MM.1S (cell line): ENCODE measurements at regions not wholly inside any gene's neighbourhood (a gene's known extent, or its start where the extent isn't known, plus 50 kb on each side); places are given as distances from the start of the nearest gene placed in this dataset.

Experiments used
- EZH2 ChIP-seq: fragments of 300-600 bp; sonication (generic); optimal IDR thresholded peaks from 2 replicates; pipeline ENCODE3; 2017; ENCODE audit warnings: low read depth, mild to moderate bottlenecking, antibody characterized with exemption, low read length, mixed read lengths
- EZH2phosphoT487 ChIP-seq: fragments of 300-600 bp; sonication (generic); IDR thresholded peaks from 2 replicates; pipeline ENCODE4 v1.6.1; 2018; ENCODE audit warnings: antibody characterized with exemption, low read length
- TF ChIP-seq, protein P1 (sequence below): fragments of 300-600 bp; sonication (generic); IDR thresholded peaks from 2 replicates; pipeline ENCODE4 v1.5.1; 2016; ENCODE audit warnings: antibody characterized with exemption, low read length, mixed read lengths

DNA sequence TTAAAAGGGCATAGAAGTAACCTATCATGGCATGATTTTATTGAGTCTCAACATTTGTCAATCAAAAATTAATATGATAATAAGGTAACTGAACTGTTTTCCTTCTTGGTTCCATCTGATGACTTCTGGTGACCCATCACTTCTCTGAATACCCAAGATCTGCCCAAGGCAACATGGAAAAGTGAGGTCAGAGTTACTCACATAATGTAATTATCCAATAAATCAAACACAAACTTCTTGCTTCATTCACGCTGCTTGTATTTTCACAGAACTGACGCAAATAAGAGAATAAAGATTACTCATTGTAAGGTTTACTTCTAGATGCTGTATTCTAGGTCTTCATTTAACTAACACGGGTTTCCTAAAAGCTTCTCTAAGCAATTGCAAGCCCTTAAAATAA is 361.6 kb downstream of the RBM26 start:
- TF ChIP-seq, protein P1, sequence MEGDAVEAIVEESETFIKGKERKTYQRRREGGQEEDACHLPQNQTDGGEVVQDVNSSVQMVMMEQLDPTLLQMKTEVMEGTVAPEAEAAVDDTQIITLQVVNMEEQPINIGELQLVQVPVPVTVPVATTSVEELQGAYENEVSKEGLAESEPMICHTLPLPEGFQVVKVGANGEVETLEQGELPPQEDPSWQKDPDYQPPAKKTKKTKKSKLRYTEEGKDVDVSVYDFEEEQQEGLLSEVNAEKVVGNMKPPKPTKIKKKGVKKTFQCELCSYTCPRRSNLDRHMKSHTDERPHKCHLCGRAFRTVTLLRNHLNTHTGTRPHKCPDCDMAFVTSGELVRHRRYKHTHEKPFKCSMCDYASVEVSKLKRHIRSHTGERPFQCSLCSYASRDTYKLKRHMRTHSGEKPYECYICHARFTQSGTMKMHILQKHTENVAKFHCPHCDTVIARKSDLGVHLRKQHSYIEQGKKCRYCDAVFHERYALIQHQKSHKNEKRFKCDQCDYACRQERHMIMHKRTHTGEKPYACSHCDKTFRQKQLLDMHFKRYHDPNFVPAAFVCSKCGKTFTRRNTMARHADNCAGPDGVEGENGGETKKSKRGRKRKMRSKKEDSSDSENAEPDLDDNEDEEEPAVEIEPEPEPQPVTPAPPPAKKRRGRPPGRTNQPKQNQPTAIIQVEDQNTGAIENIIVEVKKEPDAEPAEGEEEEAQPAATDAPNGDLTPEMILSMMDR: no peak
- TF ChIP-seq EZH2phosphoT487 (no peak), EZH2 (no peak)
